ENCODE measurements at regions not wholly inside any gene's neighbourhood (a gene's known extent, or its start where the extent isn't known, plus 50 kb on each side); places are given as distances from the start of the nearest gene placed in this dataset.

GRCh38 chr3:26365706-26366105 lies 256.9 kb upstream of the LRRC3B start:
- no peak for TF ChIP-seq CTCF (IDR thresholded peaks at IDR 0.05)
- no peak for TF ChIP-seq RAD21 (IDR thresholded peaks at IDR 0.05; ENCODE audit: low read length)
- TF ChIP-seq SIN3A (IDR thresholded peaks at IDR 0.05; ENCODE audit: borderline replicate concordance, low read depth, low read length): no peak
- TF ChIP-seq POLR2AphosphoS5 (IDR thresholded peaks at IDR 0.05; ENCODE audit: low read depth, low read length): no peak
- no peak for TF ChIP-seq MAX (IDR thresholded peaks at IDR 0.05; ENCODE audit: low read depth)
- TF ChIP-seq SMC3 (IDR thresholded peaks at IDR 0.05; ENCODE audit: low read depth, low read length): no peak
- TF ChIP-seq EP300 (IDR thresholded peaks at IDR 0.05; ENCODE audit: borderline replicate concordance in 1 of 2, low read depth in 1 of 2, low read length in 1 of 2): no peak

Measured in SK-N-SH (cell line).